ENCODE measurements at regions not wholly inside any gene's neighbourhood (a gene's known extent, or its start where the extent isn't known, plus 50 kb on each side); places are given as distances from the start of the nearest gene placed in this dataset.
A peak's percentile ranks its signal among the peaks of the same experiment; 100 is the strongest.

- DNase-seq, result no peak
Measured at GRCh38 chr6:40265615-40266014, 321.5 kb downstream of the LRFN2 start.

GRCh38 chr6:40263970-40264369 is 323.2 kb downstream of the LRFN2 start:
- DNase-seq, result no peak

GRCh38 chr6:40262363-40262762 is 324.8 kb downstream of the LRFN2 start:
- DNase-seq, result no peak

GRCh38 chr6:40258531-40258930 is 324.3 kb upstream of the MOCS1 start:
- no peak for DNase-seq

GRCh38 chr6:40256831-40257230 is 322.6 kb upstream of the MOCS1 start:
- no peak for DNase-seq

GRCh38 chr6:40256224-40256623 is 322.0 kb upstream of the MOCS1 start:
- no peak for DNase-seq

GRCh38 chr6:40253420-40253819 is 319.2 kb upstream of the MOCS1 start:
- peak; percentile 29 for DNase-seq

GRCh38 chr6:40252531-40253258 is 318.4 kb upstream of the MOCS1 start:
- no peak for DNase-seq

- DNase-seq, result peak; percentile 66
Measured at GRCh38 chr6:40251637-40252300, 317.5 kb upstream of the MOCS1 start.

GRCh38 chr6:40249935-40250334 is 315.7 kb upstream of the MOCS1 start:
- no peak for DNase-seq

GRCh38 chr6:40247516-40248115 is 313.4 kb upstream of the MOCS1 start:
- DNase-seq, result no peak

GRCh38 chr6:40244699-40245098 is 310.4 kb upstream of the MOCS1 start:
- DNase-seq, result peak; percentile 56

- no peak for DNase-seq
Measured at GRCh38 chr6:40232698-40233097, 298.4 kb upstream of the MOCS1 start.

- no peak for DNase-seq
Measured at GRCh38 chr6:40227735-40228134, 293.5 kb upstream of the MOCS1 start.

- no peak for DNase-seq
Measured at GRCh38 chr6:40222354-40222753, 288.1 kb upstream of the MOCS1 start.

- DNase-seq, result no peak
Measured at GRCh38 chr6:40219799-40220198, 285.5 kb upstream of the MOCS1 start.

GRCh38 chr6:40210628-40211056 is 276.4 kb upstream of the MOCS1 start:
- peak; percentile 7 for DNase-seq

GRCh38 chr6:40205801-40206200 is 271.5 kb upstream of the MOCS1 start:
- DNase-seq, result no peak

- DNase-seq, result no peak
Measured at GRCh38 chr6:40205004-40205403, 270.7 kb upstream of the MOCS1 start.

GRCh38 chr6:40197371-40197770 is 263.1 kb upstream of the MOCS1 start:
- no peak for DNase-seq

GRCh38 chr6:40196135-40196518 is 261.9 kb upstream of the MOCS1 start:
- DNase-seq, result no peak

GRCh38 chr6:40195428-40196134 is 261.3 kb upstream of the MOCS1 start:
- no peak for DNase-seq
